ENCODE measurements at regions not wholly inside any gene's neighbourhood (a gene's known extent, or its start where the extent isn't known, plus 50 kb on each side); places are given as distances from the start of the nearest gene placed in this dataset.

GRCh38 chr6:109925075-109925474 lies 53.0 kb upstream of the GPR6 start:
- 72% methylated on average over 2 of the region's 3 CpGs for WGBS
- no peaks in the 10 kb centered on the region for H3K79me1 ChIP-seq (replicated peaks; ENCODE audit: low read length, poor library complexity, severe bottlenecking)
- no peak overlapping the region for H4K8ac ChIP-seq (ENCODE audit: low read length)
- H3K18ac ChIP-seq (ENCODE audit: low read depth in 1 of 2, low read length in 2 of 2), result no peak overlapping the region
- no peak overlapping the region for H2AK5ac ChIP-seq (ENCODE audit: low read length, severe bottlenecking)
- no peak overlapping the region for H2AFZ ChIP-seq (ENCODE audit: low read depth, low read length)
- DNase-seq, result peak; percentile 7
- H3K4me3 ChIP-seq (ENCODE audit: insufficient read depth in 1 of 2, low read depth in 1 of 2, low read length in 2 of 2), result no peak overlapping the region
- no peak overlapping the region for H2BK12ac ChIP-seq (ENCODE audit: low read length in 2 of 2)
- H3K4me2 ChIP-seq (ENCODE audit: low read length, poor library complexity, severe bottlenecking), result no peak overlapping the region
- no peak overlapping the region for H2BK5ac ChIP-seq (ENCODE audit: low read depth, low read length, poor library complexity, severe bottlenecking)
- no peak overlapping the region for H3K23ac ChIP-seq (ENCODE audit: low read length in 2 of 2)
- no peak overlapping the region for H3K14ac ChIP-seq (ENCODE audit: low read length in 2 of 2)
- H3K9me3 ChIP-seq (ENCODE audit: control insufficient read depth, low read length), result no peaks in the 10 kb centered on the region
- H3K27me3 ChIP-seq (ENCODE audit: control insufficient read depth in 1 of 2, insufficient read depth in 1 of 2, low read length in 2 of 2), result peaks cover 9 to 17% of the 10 kb centered on the region in 2 experiments
- H3K9ac ChIP-seq (ENCODE audit: low read length), result no peak overlapping the region
- no peaks in the 10 kb centered on the region for H3K36me3 ChIP-seq (ENCODE audit: control insufficient read depth in 1 of 2, insufficient read depth in 2 of 2, low read depth in 1 of 2, low read length in 2 of 2)
- no peaks in the 10 kb centered on the region for H3K4me1 ChIP-seq (ENCODE audit: control insufficient read depth, insufficient read depth, low read depth, low read length)
- H2BK15ac ChIP-seq (ENCODE audit: low read depth, poor library complexity, severe bottlenecking), result no peak overlapping the region
- no peak overlapping the region for H2BK120ac ChIP-seq (ENCODE audit: low read depth, low read length)
- H4K91ac ChIP-seq (ENCODE audit: low read length), result no peak overlapping the region
- H3K27ac ChIP-seq (ENCODE audit: low read length, poor library complexity, severe bottlenecking), result no peak overlapping the region
- H3K4ac ChIP-seq (ENCODE audit: low read depth in 1 of 2, low read length in 2 of 2), result no peak overlapping the region

- Histone ChIP-seq H3K79me1 (replicated peaks; ENCODE audit: low read length, poor library complexity, severe bottlenecking) (no peaks in the 10 kb centered on the region), H3K18ac (ENCODE audit: low read depth in 1 of 2, low read length in 2 of 2) (no peak overlapping the region), H3K27me3 (ENCODE audit: control insufficient read depth in 1 of 2, insufficient read depth in 1 of 2, low read length in 2 of 2) (peaks cover 6 to 12% of the 10 kb centered on the region in 2 experiments), H2AFZ (ENCODE audit: low read depth, low read length) (no peak overlapping the region), H3K9ac (ENCODE audit: low read length) (no peak overlapping the region), H3K23ac (ENCODE audit: low read length in 2 of 2) (no peak overlapping the region), H3K4ac (ENCODE audit: low read depth in 1 of 2, low read length in 2 of 2) (no peak overlapping the region), H3K4me3 (ENCODE audit: insufficient read depth in 1 of 2, low read depth in 1 of 2, low read length in 2 of 2) (no peak overlapping the region), H2BK15ac (ENCODE audit: low read depth, poor library complexity, severe bottlenecking) (no peak overlapping the region), H2BK120ac (ENCODE audit: low read depth, low read length) (no peak overlapping the region), H3K4me2 (ENCODE audit: low read length, poor library complexity, severe bottlenecking) (no peak overlapping the region), H2BK12ac (ENCODE audit: low read length in 2 of 2) (no peak overlapping the region), H3K9me3 (ENCODE audit: control insufficient read depth, low read length) (no peaks in the 10 kb centered on the region), H3K4me1 (ENCODE audit: control insufficient read depth, insufficient read depth, low read depth, low read length) (no peaks in the 10 kb centered on the region), H4K8ac (ENCODE audit: low read length) (no peak overlapping the region), H3K36me3 (ENCODE audit: control insufficient read depth in 1 of 2, insufficient read depth in 2 of 2, low read depth in 1 of 2, low read length in 2 of 2) (no peaks in the 10 kb centered on the region), H2BK5ac (ENCODE audit: low read depth, low read length, poor library complexity, severe bottlenecking) (no peak overlapping the region), H3K14ac (ENCODE audit: low read length in 2 of 2) (no peak overlapping the region), H3K27ac (ENCODE audit: low read length, poor library complexity, severe bottlenecking) (no peak overlapping the region), H4K91ac (ENCODE audit: low read length) (no peak overlapping the region), H2AK5ac (ENCODE audit: low read length, severe bottlenecking) (no peak overlapping the region)
- 83% methylated on average over 1 of the region's 1 CpG for WGBS
- DNase-seq, result no peak
These were observed 51.1 kb upstream of the GPR6 start for GRCh38 chr6:109927052-109927451.

All from mesenchymal stem cell (in vitro differentiated cells and primary cell).